HG03280 (cell line): ENCODE measurements at regions not wholly inside any gene's neighbourhood (a gene's known extent, or its start where the extent isn't known, plus 50 kb on each side); places are given as distances from the start of the nearest gene placed in this dataset.
A peak's percentile ranks its signal among the peaks of the same experiment; 100 is the strongest.

Source experiments
- ATAC-seq: cut with Tn5 transposase; IDR thresholded peaks from one replicate; pipeline ENCODE4 v1.9.1; 2021; ENCODE audit warnings: mild to moderate bottlenecking, moderate library complexity; ENCODE audit not compliant: unreplicated experiment

DNA sequence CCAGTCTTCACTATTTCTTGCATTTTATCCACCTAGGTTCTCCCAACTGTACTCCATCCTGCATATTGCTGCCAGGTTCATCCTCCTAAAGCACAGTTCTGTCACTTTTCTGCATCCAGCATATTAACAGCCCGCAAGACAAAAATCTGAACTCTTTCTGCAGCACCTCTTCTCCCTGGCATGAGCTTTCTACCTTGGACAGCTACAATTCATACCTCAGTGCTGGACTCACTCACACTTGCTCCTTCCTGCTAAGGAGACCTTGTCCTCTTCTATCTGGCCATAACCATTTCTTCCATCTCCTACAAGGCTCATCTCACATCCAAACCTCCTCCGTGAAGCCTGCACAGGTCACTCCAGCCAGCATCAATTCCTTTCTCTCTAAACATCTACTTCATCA, 170.1 kb upstream of the GRIP1 start:
- no peak for ATAC-seq

DNA sequence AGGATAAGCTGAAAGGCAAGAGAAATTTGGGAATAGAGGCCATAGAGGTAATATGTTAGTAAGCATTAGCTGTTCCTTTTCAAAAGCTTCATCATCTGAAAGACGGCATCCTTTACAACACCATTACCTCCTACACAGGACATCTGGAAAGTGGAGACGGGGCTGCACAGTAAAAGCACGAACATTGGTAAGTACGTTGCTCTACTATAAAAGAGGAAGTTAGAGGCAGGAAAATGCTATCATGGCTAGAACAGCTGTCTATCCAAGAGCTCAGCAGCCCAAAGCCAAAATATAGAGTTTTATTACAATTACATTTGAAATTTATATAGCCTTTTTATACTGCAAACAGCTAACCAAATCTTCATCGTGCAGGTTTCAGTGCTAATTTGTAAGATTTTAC, 172.3 kb upstream of the GRIP1 start:
- no peak for ATAC-seq

DNA sequence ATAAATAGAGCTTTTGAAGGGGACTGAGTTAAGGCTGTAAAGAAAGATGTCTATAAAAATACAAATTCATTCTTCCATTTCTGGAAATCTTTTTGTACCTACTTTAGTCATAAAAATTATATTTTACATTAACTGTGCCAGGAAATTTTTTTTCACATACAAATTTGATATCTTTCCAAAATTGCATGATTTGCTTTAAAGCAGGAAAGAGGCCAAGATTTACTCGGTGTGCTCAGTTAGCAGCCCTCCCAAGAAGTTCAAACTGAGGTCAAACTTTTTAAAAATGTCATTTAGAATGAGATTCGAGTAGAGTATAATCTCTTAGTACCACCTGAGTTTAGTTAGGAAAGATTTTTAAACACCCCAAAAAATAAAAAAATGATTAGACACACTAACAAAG, 173.2 kb upstream of the GRIP1 start:
- ATAC-seq = no peak

DNA sequence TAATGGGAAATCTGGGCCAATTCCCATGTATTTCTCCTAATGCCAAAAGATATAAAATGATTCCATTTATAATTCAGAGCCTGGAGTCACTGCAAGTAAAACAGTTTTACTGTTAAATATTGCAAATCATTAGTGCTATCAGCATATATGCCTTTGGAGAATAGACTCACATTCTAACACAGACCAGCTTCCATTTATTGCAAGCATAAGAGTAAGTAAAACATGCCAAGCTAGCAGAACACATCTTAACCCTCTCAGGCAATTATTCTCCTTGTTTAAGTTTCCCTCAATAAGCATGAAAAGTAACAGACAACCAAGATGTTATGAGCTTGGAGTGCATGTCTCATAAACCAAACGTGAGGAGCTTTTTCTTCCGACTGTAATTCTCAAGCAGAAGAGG, 173.9 kb upstream of the GRIP1 start:
- no peak for ATAC-seq

DNA sequence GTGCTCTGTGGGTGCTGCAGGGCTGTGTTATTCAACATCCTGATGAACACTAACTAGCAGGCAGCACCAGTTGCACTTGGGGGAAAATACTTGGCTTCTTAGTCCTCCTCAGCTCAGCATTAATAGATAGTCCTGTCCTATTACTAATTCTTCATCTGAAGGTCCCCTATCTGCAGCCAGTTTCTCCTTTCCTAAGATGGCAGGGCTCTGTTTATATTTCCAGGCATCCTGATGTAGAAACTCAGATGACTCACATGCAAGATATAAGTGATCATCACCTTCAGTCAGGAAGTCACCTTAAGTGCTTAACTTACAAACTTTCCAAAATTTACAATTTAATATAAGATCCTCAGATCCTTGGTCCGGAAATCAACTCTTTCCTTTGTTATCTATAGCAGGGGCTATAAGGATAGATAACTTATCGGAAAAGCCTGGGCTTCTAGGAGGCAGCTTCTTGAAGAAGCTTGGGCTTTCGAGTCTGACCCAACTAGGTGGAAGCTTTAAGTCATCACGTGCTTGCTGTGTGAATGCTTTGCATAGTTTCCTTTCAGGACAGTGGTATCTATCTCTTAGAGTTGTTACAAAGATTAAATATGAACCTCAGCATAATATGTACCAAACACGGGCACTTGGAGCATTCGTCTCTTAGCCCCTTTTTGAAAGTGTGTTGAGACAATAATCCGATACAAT, 181.0 kb upstream of the GRIP1 start:
- ATAC-seq = no peak

DNA sequence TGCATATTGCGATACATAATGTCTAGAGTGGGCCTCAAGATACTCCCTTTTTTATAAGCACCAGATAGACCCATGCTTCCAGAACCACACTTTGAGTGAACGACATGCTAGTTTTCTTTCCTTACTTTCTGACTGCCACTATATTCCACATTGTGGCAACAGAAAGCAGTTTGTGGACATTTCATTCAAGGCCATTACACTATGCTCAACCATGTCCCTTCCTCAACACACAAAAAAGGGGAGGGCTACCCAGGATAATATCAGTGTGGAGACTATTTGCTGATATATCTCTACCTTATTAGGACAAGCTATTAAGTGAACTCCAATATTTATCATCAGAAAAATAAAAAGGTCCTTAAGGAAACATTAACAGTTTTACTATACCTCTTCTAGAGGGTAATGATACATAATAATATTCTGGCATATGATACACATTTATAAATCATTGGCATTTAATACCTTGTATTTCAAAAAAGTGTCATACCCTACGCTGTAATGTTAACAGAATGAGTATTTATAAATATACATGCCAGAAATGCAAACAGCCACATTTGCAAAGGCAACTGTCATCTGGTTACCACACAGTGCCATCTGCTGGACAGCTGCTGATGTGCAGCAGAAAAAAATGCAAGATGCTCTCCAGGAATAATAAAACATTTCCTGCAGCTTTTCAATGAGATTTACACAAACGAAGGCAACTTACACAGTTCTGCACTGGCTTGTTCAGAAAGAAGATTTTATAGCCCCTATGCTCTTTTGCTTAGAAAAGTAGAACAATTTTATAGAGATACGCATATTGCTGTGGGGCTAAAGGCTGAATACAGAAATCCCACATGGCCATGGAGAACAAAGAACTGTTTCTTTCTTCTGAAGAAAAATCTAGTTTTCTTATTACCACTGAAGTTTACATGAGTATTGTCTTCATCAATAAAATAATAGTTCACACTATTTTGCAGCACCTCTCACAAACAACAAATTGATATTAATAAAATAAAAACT, 182.2 kb upstream of the GRIP1 start:
- ATAC-seq = peak; percentile 60

DNA sequence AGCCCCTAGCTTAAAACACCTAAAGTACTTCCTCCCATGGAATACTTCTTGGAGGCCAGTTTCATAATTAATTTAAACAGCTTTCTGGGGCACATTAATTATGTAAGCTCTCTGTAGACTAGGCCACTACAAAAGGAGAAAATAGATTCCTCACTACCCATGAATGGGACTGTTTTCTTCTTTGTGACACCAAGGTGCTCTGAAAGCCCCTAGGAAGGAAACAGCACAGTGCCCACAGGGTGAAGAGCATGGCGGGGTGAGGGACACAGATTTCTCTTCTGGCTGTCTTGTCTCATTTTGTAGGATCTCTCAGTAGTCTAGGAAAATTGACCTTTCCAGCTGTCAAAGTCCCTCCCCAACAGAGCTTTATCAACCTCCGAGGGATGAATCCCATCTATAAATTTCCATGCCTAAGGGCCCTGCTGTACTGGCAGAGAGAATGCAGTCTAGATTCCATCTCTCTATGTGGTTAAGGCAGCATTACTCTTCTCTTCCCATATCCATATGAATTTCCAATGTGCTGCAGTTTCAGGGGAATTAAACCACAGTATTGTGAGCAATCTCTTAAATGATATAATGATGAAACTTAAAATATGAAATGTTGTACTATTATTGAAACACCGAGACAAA, 183.6 kb upstream of the GRIP1 start:
- ATAC-seq = no peak

DNA sequence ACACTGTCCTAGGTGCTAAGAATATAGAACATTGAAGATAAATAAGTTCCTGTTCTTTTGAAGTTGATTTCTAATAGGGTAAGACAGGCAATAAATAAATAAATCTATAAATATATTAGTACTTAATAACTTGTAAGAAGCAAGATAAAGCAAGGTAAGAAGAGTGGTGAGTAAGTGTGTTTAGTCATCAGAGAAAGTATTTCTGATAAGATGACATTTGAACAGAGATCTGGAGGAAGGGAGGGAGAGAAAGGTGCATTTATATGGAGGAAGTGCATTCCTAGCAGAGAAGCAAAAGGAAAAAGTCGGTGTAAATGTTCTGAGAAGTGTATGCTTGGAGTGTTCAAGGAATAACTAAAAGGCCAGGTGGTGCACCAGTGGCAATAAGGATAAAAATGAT, 184.4 kb upstream of the GRIP1 start:
- no peak for ATAC-seq

DNA sequence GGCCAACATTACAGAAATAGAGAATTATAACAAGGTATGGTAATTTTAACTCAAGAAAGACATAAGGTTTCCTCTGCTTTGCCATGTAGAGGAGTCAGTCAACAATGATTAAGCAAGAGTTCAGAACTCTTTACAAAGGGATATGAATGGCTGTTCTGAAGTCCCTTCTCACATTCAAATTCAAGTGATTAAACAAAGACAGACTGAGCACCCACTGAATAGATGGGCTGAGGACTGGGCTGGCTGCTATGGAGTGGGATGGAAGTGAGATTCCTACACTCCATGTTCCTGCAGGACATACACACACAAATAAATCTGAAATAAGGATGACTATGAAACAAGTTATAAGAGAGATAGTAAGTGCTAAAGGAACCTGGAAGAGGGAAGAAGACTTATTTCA, 199.0 kb upstream of the GRIP1 start:
- ATAC-seq = no peak

DNA sequence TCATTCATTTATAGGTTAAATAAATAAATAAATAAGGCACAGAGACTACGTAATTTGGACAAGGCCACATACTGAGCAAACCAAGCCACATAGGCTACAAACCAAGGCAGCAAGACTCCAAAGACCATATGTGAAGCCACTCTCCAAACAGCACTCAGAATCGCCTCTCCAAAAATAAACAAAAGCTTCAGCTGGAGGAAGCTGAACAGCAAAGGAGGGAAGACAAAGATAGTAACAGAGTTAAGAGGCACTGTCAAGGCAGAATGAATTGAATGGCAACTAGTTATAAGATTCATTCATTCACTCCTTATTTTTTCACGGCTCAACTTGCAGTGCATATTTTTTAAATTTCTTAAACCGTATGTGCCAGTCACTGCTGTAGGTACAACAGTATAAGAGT, 200.5 kb upstream of the GRIP1 start:
- ATAC-seq = no peak

DNA sequence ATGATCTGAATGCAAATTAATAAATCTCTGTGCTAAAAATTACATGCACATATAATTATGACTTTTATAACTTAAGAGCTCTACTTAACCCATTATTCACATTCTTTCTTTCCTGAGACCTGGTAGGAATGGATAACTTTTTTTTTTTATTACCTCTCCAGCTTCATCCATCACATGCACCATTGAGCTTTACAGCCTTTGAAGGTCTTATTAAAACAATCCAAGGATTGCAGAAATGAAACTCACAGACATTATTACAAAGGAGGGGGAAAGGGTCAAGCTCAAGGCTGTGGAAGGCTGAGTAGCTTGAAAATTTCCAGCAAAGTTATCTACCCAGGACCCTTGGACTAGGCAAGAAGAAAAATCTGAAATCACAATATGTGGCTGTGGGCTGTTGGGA, 202.5 kb upstream of the GRIP1 start:
- ATAC-seq = no peak

DNA sequence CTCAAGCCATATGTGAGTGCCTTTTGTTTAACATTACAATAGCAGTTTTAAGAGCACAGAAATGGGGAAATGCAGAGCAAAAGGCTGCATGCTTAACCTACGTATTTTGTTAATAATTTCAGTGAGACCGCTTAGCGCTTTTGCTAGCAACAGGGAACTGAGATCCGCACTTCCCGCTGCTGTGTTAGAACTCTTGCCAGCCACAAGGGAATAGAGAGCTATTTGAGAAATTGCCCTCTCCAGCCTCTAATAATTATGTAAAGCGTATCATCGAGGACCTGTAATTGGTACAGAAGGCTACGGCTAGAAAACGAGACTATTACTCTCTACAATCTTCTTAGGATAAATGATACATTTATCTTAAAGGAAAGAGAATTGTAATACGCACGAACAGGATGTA, 205.2 kb upstream of the GRIP1 start:
- ATAC-seq = no peak

DNA sequence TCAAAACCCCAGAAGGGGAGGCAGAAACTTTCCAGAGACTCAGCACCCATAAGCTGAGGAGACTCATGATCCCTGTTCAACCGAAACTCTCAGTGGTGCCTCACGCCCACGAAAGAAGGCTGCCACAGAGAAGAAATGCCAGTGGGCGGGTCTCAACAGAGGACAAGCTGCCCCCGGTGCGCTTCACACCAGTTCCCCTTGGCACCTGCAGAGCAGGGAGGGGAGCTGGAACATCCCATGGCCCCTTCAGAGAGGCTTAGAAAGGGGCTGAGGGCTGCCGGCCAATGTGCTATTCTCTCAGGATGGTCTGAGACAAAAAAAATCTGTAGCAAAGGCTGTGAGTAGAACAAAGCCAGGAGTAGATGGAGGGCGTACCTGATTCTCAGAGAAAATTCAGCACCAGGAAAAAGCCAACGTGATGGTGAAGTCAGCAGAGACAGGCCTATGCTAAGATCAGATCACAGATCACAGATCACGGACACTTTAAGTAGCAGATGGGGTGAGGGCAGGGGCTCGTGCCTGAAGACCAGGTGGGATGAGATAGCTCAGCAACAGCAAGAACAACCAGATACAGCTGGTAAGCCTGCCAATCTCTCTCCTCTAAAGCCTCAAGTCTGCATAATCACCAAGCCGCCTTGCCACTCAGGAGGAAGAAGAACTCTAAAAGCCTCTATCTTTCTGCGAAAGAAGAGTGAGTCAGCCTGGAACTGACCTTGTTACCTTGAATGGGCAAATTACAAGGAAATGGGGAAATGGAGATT, 206.4 kb upstream of the GRIP1 start:
- no peak for ATAC-seq

DNA sequence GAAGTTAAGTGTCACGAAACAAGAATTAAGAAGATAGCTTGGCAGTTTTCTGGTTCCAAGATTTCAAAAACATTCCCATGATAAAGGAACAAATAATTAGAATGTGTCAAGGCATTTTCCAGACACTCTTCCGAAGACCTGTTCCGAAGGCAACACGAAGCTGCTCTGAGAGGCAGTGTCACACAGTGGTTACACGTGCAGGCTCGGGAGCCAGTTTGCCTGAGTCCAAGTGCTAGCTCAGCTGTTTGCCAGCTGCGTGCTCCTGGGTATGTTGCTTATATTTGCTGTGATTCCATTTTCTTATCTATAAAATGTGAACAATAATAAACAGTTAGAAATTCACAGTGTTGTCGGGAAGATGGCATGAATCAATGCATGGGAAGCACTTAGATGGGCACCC, 217.9 kb upstream of the GRIP1 start:
- no peak for ATAC-seq

DNA sequence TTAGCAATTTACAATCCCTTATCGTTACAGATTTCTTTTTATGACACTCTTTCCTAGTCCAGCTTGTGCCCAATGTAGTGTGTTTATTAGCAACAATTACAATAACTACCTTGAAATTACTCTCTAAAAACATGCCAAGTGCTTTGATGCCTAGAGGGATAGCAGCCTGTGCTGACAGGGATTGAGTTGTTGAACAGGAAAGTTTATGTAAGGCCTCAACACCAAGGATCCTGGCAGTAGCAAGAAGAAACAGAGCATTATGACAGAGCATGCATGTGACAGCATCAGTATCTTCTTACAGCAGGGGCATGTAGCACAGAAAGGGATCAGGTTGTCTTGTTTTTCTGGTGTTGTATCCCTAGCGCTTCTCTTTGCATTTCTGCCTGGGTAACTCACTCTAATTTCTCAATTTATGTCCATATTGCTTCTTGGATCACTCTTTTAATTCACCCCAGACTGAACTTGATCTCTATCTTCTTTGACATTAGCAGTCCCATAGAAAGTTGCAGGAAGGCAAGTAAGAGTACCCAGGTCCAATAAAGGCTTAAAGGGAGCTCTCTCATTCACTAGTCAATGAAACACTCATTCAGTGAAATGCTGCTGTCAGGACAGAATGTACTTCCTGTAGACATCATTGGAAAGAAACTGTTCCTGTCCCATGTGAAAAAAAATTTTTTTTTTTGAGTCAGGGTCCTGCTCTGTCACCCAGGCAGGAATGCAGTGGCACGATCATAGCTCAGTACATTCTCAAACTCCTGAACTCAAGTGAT, 220.0 kb upstream of the GRIP1 start:
- ATAC-seq = no peak

DNA sequence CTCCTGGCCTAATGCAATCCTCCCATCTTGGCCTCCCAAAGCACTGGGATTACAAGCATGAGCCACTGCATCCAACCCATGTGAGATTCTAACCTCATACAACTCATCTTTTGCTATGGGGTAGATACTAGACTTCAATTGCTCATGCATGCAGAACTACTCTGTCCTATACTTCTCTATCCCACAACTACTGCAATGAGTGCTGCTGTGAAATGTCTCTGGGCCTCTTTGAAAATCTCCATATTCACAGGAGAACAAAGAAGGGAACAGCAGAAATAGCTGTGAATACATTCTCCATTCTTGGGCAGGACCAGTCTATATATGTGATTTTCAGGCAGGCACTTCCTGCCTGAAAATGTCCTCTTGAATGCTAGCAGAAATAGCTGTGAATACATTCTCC, 220.7 kb upstream of the GRIP1 start:
- ATAC-seq = no peak

DNA sequence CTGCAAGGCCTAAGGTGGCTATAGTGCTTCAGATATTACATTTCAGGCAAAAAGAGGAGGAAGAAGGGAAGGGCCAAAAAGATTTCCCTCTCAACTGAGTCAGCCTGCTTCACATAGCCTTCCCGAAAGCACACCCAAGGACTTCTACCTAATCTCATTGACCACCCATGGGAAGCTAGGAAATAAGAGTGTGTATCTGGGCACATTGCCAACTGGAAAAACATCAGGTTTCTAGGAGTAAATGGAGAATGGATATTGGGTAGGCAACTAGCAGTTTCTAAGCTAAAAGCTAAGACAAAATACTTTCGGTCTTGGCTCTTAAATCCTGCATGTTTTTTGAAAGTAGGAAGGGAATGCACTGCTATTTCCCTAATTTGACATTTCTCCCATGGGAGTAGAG, 221.7 kb upstream of the GRIP1 start:
- ATAC-seq = no peak

DNA sequence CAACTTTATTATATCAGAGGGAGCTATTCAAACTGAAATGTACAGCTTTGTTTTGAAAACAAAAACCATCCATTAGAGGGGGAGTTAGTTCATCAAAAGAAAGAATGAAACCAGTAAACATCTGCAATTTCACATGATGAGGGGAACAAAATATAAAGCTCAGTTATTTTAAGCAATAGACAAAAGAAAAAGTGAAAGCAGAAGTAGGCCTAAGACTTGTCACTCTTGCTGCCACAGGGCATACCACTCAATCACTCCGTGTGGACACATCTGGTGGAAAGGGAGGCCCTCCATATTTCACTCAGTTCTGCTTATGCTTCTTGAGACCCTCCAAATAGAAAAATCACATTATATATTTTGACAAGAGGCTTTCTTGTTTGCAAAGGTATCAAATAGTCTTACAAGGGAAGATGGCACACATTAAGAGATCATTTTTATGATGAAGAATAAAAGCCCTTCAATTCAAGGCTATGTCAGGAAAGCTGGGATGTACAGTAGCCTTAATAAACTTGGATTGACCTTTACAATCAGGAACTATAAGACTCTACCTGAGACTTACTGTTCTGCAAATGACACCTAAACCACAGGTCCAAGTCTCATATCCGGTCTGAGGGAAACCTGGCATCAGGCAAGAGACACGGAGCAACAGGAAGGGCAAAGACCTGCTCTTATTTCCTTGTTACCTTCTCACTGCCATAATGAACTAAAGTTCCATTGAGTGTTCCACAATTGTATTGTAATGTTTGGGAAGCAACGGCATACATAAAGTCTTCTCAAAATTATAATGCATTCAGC, 222.5 kb upstream of the GRIP1 start:
- ATAC-seq = peak; percentile 92

DNA sequence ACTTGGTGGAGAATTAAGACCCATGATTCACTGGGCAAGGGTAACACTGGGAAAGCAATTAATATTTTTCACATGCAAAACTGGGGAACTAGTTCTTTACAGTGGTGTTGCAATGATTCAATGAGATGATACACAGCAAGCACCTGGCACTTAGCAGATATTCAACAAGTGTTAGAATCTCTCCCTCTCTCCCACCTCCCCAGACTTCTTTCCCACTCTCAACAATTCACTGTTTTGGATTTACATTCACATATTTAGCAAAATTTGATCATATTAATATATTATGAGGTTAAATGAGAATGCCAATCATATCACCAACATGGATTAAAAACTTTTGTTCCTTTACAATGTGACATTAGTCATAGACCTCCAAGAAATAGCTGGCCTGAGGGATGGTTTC, 223.1 kb upstream of the GRIP1 start:
- no peak for ATAC-seq
